Activated CD4-positive, alpha-beta T cell treated with anti-CD3 and anti-CD28 coated beads, Interleukin-2, amount 50 U/mL, for 16 hours (primary cell): ENCODE measurements at regions not wholly inside any gene's neighbourhood (a gene's known extent, or its start where the extent isn't known, plus 50 kb on each side); places are given as distances from the start of the nearest gene placed in this dataset.
A peak's percentile ranks its signal among the peaks of the same experiment; 100 is the strongest.

Experiments used
- DNase-seq: peaks from one replicate; pipeline ENCODE4 v3.0.0-alpha.2; 2020

- peak; percentile 2 for DNase-seq
Measured at GRCh38 chr11:115778928-115779650, 274.9 kb upstream of the CADM1 start.

DNA sequence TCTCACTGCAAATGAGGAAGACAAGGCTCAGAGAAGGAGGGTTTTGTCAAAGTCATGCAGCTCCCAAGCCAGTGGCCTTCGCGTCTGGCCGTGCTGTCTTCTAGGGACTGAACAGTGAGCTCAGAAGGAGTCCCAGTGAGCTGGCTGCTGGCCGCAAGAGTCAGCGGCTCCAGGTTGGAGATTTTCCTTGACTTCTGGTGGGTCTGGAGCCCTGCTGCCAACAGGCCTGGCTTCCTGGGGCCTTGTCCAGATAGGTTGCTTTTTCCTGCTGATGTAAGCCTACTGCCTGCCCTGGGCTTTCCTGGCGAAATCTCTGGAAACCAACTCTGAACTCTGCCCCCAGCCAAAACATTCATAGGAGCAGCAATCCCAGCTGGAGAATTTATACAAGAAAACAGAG, 272.7 kb upstream of the CADM1 start:
- no peak for DNase-seq

DNA sequence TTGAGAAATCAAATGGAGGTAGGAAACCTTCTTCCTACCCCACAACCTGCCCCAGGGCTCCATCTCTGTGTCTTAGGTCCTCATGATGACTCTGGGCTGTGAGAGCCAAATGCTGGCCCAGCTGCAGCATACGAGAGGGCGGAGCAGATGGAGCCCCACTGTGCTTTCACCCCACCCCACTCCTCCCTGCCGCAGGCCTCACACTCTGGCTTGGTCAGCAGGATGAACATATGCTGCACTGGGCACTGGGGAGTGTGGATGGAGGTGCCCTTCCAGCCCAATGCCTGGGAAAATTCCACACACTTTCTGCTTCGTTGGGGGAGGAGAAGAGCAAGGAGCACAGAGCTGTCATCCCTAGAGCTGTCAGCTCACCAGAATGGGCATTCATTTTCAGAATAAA, 271.6 kb upstream of the CADM1 start:
- DNase-seq: no peak

- no peak for DNase-seq
Measured at GRCh38 chr11:115774756-115775155, 270.5 kb upstream of the CADM1 start.

DNA sequence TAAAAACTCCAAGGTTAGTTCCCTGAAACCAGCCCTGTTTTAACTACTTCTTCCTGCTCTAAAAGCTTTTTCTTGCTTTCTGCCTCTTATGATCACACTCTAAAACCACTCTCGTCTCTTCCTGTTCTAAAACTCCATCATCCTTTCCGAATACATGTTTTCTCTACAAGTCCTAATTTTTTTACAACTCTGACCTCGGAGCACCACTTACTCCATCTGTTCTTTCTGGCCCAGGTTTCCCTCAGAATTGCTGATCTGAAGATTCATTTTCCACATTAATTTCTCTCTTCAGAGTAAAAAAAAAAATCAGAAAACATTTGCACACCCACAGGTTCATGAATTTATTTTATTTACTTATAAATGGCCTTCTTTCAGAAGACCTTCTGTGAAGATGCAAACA, 265.7 kb upstream of the CADM1 start:
- no peak for DNase-seq

GRCh38 chr11:115767883-115768282, 263.7 kb upstream of the CADM1 start:
- DNase-seq: no peak

DNA sequence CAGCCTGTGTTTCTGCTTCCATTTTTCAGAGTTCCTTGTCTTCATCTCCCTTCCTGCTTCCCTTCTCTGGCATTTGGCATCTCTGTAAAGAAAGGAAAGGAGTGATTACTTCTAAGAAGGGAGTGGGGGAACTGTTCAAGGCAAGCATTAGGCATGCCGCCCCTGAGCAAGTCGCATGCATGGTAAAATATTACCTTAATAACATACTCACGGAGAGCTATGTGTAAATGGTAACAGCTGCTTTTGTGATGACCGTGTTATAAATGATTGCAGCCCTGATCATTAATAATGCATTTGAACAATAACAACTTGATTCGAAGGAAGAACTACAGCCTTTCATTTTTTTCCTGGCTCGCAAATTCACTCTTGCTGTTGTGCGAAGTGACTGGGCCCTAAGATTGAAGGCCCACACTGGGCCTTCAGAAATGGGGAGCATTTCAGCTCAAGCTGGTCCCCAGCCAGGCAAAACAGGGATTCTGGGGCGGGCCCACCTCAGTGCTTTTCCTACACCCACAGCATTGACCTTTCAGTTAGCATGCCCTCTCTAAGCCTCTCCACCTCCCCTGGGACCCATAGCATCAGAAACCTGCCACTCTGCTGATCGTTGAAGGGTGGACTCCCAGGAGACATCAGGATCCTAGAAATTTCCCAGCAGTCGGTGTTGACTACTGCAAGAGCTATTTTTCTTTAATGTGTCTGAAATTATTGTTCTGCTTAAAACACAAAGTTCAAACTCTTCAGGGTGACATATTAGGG, 263.0 kb upstream of the CADM1 start:
- no peak for DNase-seq

GRCh38 chr11:115766561-115766960, 262.3 kb upstream of the CADM1 start:
- DNase-seq: no peak

GRCh38 chr11:115765803-115766239, 261.6 kb upstream of the CADM1 start:
- peak; percentile 4 for DNase-seq

DNA sequence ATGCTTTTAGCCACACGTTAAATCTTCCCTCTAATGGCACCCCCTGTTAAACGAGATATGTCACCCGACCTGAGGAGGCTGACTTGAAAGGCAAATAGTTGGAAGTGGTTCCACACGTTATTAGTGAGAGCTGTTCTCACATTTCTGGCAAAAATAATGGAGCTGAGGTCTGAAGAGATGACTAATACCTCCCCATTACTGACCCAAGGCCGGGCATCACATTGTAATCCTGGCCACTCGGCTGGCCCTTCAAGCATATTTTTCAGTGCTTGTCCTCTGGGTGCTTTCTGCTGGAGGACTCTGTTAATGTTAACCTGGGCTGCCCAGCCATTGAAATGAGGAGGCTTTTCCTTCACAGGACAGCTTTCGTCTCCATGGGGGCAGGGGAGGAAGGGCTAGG, 260.0 kb upstream of the CADM1 start:
- DNase-seq: no peak

- no peak for DNase-seq
Measured at GRCh38 chr11:115761817-115762216, 257.6 kb upstream of the CADM1 start.

DNA sequence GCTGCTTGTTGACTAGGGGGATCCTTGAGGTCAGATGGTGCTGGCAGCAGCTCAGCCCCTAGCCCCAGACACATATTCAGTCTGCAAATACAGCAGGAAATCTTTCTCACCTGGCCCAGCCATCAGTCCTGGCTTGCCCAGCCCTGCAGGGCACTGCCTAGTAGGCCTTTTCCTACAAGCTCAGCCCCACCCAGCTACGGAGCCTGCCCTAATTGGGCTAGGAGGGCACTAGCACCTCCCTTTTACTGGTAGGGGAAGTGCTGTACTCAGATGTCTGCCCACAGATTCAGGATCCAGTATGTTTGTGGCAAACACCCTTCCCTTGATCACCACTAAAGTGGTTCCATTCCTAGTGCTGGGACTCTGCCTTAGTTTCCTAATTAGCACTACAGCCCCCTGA, 257.1 kb upstream of the CADM1 start:
- no peak for DNase-seq

DNA sequence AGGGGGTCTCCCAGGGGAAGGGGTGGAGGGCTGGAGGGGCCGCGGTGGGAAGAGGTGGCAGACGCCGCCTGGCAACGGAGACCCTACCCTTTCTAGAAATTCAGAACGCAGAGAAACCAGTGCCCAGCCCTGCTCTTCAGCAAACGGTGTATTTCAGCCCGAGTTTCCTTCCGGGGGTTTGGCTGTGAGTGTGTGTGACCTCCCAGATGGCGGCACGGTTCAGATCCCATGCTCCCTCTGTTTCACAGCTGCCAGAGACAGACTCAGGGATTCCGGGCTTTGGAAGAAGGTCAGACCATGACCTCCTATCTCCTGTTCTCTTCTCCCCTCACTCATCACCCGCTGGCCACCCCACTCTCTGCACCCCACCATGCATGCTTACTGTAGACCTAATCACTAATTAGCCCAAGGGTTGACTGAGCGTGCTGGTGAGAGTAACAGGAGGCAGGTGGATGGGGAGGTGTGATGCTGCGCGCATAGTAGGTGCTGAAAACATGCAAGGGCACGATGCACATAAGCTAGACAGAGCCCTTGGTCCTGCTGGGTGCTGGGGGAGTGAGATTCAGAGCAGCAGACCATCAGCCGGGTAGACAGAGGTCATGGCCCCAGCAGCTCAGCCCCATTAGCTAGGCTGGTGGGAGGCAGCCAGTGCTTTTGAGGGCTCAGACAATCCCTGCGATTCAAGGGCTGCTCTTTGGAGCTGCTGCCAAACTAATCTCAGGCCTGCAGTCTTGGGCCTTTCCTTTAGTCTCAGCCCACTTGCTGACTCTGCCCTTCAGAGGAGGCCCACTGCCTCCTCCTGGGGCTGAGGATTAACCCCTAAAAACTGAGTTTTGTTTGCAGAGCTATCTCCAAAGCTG, 256.5 kb upstream of the CADM1 start:
- no peak for DNase-seq

GRCh38 chr11:115759622-115760460, 255.6 kb upstream of the CADM1 start:
- DNase-seq: no peak

DNA sequence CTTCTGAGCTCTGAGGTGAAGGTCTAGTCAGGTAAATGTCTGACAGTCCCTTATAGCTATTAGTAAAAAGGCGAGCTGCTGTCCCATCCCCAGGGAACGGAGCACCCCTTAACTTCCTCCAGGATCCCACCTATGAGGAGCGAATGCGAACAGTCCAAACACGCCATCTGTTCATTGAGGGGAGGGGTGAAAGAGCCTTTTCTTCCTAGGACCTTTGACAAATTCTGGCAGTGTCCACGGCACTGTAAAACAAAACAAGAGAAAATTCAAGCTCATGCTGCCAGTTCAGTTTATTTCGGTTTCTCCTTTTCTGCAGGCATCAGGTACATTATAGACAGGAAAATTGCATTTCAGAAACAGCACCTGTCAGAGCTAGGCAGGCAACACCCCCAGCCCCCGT, 253.8 kb upstream of the CADM1 start:
- no peak for DNase-seq

GRCh38 chr11:115751243-115752015, 247.2 kb upstream of the CADM1 start:
- no peak for DNase-seq

DNA sequence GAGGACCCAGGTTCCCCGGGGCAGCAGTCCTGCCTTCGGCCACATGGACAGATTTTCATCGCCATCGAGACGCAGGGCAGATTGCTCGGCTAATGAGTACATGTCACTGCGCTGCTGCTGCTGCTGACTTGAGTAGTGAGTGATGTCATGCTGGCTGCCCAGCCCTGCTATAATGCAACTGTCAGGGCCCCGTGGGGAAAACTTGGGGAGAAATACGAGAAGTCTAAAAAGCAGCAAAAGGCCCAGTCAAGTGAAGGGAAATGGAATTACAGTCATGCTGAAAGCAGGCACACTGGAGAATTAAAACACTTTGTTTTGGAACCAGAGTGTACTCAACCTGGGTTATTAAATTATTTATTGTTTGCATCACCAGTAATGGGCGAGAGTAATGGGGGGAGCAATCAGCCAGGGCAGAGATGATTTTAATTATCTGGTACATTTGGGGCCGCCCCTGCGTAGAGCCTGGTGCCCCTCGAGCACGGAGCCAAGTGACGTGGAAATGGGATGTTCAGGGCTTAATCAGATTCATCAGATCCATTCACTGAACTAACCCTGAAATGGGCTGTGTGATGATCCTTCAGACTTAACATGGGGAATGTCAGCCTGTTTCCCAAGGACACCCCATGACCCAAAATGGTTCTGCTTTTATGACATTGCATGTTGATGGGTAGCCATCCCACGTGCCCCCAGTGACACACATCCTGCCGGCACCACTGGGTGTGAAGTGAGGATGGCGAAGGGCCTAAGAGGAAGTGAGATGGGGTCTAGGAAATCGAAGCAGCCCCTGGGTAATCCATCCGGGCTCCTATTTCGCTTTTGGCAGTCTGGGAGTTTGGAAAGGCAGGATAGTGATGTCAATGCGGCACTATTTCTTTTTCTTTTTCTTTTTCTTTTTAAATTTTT, 241.6 kb upstream of the CADM1 start:
- DNase-seq: no peak

DNA sequence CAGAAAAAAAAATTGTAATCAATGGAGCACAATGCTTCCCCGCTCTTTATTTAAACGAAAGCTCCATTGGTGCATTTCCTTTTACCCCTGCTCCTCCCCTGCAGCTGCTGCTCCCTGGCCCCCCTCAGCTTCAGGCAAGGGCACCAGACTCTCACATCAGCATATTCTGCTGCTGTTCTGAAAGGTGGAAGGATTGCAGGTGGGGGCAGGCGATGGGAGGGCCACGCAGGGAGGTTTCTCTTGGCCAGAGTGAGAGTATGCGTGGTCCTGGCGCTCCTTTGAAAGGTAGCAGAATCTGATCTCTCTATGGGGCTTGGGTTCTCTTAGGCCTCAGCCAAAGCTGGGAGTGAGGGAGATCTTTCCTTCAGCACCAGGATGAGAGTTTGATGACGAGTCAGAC, 240.9 kb upstream of the CADM1 start:
- DNase-seq: no peak

- DNase-seq: no peak
Measured at GRCh38 chr11:115743719-115744118, 239.5 kb upstream of the CADM1 start.

- no peak for DNase-seq
Measured at GRCh38 chr11:115741376-115742107, 237.3 kb upstream of the CADM1 start.
